Fibroblast of lung (primary cell): ENCODE measurements at regions not wholly inside any gene's neighbourhood (a gene's known extent, or its start where the extent isn't known, plus 50 kb on each side); places are given as distances from the start of the nearest gene placed in this dataset.

Source experiments
- EZH2 ChIP-seq: IDR thresholded peaks from 2 replicates; pipeline ENCODE4 v1.5.1; 2012; ENCODE audit warnings: low read length, control low read depth, mild to moderate bottlenecking; ENCODE audit errors: missing control alignments
- TF ChIP-seq, protein P1 (sequence below), 2 donors: IDR thresholded peaks in 1 of 2; conservative IDR thresholded peaks in 1 of 2; 1 replicate in 1 of 2; 2 replicates in 1 of 2; pipeline ENCODE4 v1.5.1; 2011 to 2012; ENCODE audit warnings: low read length in 2 of 2, control low read depth in 1 of 2, inconsistent platforms in 1 of 2, low read depth in 1 of 2, mild to moderate bottlenecking in 1 of 2

DNA sequence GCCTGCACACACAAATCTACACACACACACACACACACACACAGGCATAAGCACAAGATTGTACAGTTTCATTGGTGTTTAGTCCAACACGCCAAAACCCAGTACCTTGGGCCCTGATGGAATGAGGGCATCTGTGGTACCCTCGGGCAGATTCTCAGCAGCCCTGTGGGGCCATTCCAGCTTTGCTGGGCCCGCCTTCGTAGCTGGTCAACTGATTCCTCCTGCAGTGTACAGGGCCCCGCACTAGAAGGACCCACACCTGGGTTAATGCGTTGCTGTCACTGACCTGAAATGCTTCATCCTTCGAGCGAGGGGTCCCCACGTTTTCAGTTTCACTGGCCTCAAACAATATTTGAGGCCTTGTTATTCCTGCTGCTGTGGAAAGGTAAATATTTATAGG, 731.2 kb downstream of the BRD1 start:
- TF ChIP-seq, protein P1, sequence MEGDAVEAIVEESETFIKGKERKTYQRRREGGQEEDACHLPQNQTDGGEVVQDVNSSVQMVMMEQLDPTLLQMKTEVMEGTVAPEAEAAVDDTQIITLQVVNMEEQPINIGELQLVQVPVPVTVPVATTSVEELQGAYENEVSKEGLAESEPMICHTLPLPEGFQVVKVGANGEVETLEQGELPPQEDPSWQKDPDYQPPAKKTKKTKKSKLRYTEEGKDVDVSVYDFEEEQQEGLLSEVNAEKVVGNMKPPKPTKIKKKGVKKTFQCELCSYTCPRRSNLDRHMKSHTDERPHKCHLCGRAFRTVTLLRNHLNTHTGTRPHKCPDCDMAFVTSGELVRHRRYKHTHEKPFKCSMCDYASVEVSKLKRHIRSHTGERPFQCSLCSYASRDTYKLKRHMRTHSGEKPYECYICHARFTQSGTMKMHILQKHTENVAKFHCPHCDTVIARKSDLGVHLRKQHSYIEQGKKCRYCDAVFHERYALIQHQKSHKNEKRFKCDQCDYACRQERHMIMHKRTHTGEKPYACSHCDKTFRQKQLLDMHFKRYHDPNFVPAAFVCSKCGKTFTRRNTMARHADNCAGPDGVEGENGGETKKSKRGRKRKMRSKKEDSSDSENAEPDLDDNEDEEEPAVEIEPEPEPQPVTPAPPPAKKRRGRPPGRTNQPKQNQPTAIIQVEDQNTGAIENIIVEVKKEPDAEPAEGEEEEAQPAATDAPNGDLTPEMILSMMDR (conservative IDR thresholded peaks at IDR 0.05 in 1 of 2, IDR thresholded peaks at IDR 0.05 in 1 of 2; ENCODE audit: low read depth in 1 of 2, low read length in 2 of 2): no peak
- TF ChIP-seq EZH2: no peak
